SK-N-SH treated with all-trans-retinoic acid at 6 μM for 48 hours (cell line): ENCODE measurements at regions not wholly inside any gene's neighbourhood (a gene's known extent, or its start where the extent isn't known, plus 50 kb on each side); places are given as distances from the start of the nearest gene placed in this dataset.

Source experiments
- TOX ChIP-seq: fragments of 250-450 bp; sonication (Bioruptor Pico); IDR thresholded peaks from 2 replicates; pipeline ENCODE4 v1.8.0; 2021; ENCODE audit warnings: mild to moderate bottlenecking, moderate library complexity, borderline replicate concordance
- ZC3H10 ChIP-seq: fragments of 250-450 bp; sonication (Bioruptor Pico); IDR thresholded peaks from 2 replicates; pipeline ENCODE4 v1.5.1; 2021; ENCODE audit warnings: mild to moderate bottlenecking, moderate library complexity
- TF ChIP-seq, protein P1 (sequence below): fragments of 250-450 bp; sonication (Bioruptor Pico); IDR thresholded peaks from 2 replicates; pipeline ENCODE4 v1.5.1; 2020; ENCODE audit warnings: low read depth, mild to moderate bottlenecking, moderate library complexity

DNA sequence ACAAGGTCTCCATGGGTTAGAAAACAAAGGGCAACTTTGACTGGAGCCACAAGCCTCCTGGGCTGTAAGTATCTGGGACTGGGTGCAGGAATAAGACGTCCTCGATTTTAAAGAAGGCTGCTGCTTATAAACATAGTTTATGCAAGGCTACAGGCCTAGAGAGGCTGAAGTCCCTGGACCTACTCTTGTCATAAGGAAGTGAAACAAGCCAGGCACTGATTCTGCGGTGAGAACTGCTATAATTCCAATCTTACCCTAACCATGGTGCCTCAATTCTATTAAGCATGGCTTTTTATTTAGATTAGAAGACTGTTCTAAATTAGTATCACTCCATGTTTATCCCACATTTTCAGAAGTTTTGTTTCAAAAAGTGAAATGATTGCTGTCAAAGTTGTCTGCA, 777.6 kb downstream of the PLOD2 start:
- TF ChIP-seq TOX (CRISPR knock-in tag) (no peak), ZC3H10 (CRISPR knock-in tag) (no peak)
- TF ChIP-seq, protein P1, sequence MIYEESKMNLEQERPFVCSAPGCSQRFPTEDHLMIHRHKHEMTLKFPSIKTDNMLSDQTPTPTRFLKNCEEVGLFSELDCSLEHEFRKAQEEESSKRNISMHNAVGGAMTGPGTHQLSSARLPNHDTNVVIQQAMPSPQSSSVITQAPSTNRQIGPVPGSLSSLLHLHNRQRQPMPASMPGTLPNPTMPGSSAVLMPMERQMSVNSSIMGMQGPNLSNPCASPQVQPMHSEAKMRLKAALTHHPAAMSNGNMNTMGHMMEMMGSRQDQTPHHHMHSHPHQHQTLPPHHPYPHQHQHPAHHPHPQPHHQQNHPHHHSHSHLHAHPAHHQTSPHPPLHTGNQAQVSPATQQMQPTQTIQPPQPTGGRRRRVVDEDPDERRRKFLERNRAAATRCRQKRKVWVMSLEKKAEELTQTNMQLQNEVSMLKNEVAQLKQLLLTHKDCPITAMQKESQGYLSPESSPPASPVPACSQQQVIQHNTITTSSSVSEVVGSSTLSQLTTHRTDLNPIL (CRISPR knock-in tag): no peak
